SK-N-MC (cell line): ENCODE measurements at regions not wholly inside any gene's neighbourhood (a gene's known extent, or its start where the extent isn't known, plus 50 kb on each side); places are given as distances from the start of the nearest gene placed in this dataset.

Source experiments
- EZH2 ChIP-seq: fragments of 200-600 bp; sonication (generic); IDR thresholded peaks from one replicate; pipeline ENCODE4 v1.6.1; 2017; ENCODE audit warnings: antibody characterized with exemption
- POLR2AphosphoS5 ChIP-seq: IDR thresholded peaks from 2 replicates; pipeline ENCODE4 v1.6.1; 2012; ENCODE audit warnings: mild to moderate bottlenecking, low read depth, low read length, borderline replicate concordance

DNA sequence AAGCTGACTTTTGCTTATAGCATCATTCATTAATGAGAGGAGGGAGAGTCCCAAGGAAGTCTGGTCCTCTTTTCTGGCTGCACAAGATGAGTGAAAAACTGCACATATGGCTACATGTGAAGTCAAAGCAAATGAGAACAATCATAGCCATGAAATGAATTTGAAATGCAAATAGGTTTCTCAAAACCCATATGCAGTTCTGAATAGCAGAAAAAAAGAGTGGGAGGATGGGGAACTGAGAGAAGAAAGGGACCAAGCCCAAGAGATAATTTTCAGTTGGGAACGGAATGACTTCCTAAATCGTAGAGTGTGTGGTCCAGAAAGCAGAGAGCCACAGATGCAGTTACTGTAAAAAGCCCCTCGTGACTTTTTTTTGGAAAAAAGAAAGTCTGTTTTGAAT, 66.3 kb downstream of the GTPBP8 start:
- TF ChIP-seq EZH2: no peak
- TF ChIP-seq POLR2AphosphoS5: no peak
